ENCODE measurements at regions not wholly inside any gene's neighbourhood (a gene's known extent, or its start where the extent isn't known, plus 50 kb on each side); places are given as distances from the start of the nearest gene placed in this dataset.

DNA sequence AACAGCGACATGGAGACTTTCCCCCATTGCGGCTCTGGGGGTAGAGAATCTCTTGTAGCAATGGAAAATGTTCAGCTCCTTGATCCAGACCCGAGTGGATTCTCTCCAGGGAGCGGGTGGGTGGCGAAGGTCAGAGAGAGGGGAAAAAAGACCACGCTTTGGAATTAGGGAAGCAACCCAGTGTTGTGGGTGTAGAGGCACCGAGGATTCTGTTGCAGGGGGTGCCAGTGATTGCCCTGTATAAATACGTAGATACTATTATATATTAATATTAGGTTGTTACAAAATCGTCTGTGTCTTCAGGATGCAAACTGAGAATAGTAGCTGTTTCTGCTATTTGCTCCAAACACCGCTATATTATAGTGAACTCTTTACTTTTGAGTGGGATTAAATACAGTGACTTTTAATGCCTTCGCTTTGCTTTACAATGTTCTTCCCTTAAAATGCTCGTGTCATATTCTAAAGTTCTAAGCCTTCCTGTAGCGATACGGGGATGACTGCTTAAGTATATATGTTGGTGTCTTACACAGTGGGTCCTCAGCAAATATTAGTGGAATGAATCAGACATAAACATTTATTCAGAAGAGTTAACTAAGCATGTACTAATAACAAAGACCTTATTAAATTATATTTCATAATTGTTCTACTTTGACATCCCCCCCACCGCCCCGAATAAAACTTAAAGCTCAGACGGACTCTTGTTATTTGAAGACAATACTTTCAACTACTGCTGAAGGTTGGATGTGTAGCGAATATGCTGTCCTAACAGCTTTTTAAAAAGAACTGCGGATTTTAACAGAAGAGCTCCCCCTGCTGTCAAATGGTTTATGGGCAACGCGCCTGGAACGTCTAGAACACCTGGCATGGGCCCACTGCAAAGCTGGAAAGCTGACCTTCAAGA, 136.4 kb upstream of the KRAS start (continued):
- TF ChIP-seq, protein P1, sequence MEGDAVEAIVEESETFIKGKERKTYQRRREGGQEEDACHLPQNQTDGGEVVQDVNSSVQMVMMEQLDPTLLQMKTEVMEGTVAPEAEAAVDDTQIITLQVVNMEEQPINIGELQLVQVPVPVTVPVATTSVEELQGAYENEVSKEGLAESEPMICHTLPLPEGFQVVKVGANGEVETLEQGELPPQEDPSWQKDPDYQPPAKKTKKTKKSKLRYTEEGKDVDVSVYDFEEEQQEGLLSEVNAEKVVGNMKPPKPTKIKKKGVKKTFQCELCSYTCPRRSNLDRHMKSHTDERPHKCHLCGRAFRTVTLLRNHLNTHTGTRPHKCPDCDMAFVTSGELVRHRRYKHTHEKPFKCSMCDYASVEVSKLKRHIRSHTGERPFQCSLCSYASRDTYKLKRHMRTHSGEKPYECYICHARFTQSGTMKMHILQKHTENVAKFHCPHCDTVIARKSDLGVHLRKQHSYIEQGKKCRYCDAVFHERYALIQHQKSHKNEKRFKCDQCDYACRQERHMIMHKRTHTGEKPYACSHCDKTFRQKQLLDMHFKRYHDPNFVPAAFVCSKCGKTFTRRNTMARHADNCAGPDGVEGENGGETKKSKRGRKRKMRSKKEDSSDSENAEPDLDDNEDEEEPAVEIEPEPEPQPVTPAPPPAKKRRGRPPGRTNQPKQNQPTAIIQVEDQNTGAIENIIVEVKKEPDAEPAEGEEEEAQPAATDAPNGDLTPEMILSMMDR (IDR thresholded peaks at IDR 0.05) = peak; percentile 94
- no peak for TF ChIP-seq EZH2phosphoT487 (IDR thresholded peaks at IDR 0.05; ENCODE audit: borderline replicate concordance, low read depth)
- 0 out of 2 replicates have a peak, but pooled peaks have one; percentile 11 for TF ChIP-seq RFX5 (IDR thresholded peaks at IDR 0.05; ENCODE audit: low read length)
- TF ChIP-seq FOXJ3 (CRISPR knock-in tag; IDR thresholded peaks at IDR 0.05) = no peak
- TF ChIP-seq YY1 (IDR thresholded peaks at IDR 0.05; ENCODE audit: low read depth) = no peak
- no peak for TF ChIP-seq JUND (IDR thresholded peaks at IDR 0.05)
- TF ChIP-seq, protein P2, sequence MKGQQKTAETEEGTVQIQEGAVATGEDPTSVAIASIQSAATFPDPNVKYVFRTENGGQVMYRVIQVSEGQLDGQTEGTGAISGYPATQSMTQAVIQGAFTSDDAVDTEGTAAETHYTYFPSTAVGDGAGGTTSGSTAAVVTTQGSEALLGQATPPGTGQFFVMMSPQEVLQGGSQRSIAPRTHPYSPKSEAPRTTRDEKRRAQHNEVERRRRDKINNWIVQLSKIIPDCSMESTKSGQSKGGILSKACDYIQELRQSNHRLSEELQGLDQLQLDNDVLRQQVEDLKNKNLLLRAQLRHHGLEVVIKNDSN (IDR thresholded peaks at IDR 0.05; ENCODE audit: borderline replicate concordance, low read depth) = no peak
- 0 out of 2 replicates have a peak, but pooled peaks have one; percentile 17 for TF ChIP-seq NFIC (IDR thresholded peaks at IDR 0.05; ENCODE audit: borderline replicate concordance)
- no peak for TF ChIP-seq FOXM1 (IDR thresholded peaks at IDR 0.05; ENCODE audit: low read depth)
- no peak for TF ChIP-seq MEF2A (IDR thresholded peaks at IDR 0.05; ENCODE audit: borderline replicate concordance, low read depth)
- no peak for TF ChIP-seq RCOR1 (IDR thresholded peaks at IDR 0.05; ENCODE audit: low read length)

DNA sequence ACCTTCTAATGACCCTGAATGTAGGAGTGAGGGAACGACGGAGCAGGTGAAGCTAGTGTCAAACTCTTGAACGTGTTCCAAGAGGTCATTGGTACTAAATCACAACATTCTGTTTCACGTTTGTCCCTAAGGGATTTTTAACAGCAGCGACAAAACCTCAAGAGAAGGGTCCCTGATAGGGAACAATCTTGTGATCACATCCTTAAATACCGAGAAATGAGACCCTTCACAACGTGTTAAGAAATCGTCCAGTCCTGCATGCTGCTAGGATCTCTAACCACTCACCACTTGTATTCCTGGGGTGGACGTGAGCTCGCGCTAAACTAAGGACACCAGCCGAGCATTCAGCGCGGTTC, 134.1 kb upstream of the KRAS start:
- WGBS (ENCODE audit: low lambda C conversion rate) = 46% methylated on average over 14 of the region's 14 CpGs
- TF ChIP-seq, protein P3, sequence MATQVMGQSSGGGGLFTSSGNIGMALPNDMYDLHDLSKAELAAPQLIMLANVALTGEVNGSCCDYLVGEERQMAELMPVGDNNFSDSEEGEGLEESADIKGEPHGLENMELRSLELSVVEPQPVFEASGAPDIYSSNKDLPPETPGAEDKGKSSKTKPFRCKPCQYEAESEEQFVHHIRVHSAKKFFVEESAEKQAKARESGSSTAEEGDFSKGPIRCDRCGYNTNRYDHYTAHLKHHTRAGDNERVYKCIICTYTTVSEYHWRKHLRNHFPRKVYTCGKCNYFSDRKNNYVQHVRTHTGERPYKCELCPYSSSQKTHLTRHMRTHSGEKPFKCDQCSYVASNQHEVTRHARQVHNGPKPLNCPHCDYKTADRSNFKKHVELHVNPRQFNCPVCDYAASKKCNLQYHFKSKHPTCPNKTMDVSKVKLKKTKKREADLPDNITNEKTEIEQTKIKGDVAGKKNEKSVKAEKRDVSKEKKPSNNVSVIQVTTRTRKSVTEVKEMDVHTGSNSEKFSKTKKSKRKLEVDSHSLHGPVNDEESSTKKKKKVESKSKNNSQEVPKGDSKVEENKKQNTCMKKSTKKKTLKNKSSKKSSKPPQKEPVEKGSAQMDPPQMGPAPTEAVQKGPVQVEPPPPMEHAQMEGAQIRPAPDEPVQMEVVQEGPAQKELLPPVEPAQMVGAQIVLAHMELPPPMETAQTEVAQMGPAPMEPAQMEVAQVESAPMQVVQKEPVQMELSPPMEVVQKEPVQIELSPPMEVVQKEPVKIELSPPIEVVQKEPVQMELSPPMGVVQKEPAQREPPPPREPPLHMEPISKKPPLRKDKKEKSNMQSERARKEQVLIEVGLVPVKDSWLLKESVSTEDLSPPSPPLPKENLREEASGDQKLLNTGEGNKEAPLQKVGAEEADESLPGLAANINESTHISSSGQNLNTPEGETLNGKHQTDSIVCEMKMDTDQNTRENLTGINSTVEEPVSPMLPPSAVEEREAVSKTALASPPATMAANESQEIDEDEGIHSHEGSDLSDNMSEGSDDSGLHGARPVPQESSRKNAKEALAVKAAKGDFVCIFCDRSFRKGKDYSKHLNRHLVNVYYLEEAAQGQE (IDR thresholded peaks at IDR 0.05; ENCODE audit: low read depth, low read length) = no peak
- no peak for TF ChIP-seq NRF1 (IDR thresholded peaks at IDR 0.05; ENCODE audit: low read depth, low read length)
- TF ChIP-seq GATA2 (CRISPR knock-in tag; IDR thresholded peaks at IDR 0.05) = no peak
- TF ChIP-seq FOXM1 (IDR thresholded peaks at IDR 0.05; ENCODE audit: low read depth) = no peak
- no peak for TF ChIP-seq RFX5 (IDR thresholded peaks at IDR 0.05; ENCODE audit: low read length)
- TF ChIP-seq RCOR1 (IDR thresholded peaks at IDR 0.05; ENCODE audit: low read length) = no peak
- Histone ChIP-seq H2AFZ (ENCODE audit: low read depth) (0 out of 2 replicates have a peak overlapping the region, but pooled peaks have one; percentile 0), H3K4me2 (peak overlapping the region; percentile 80), H3K36me3 (replicated peaks in 1 of 2; ENCODE audit: control insufficient read depth in 1 of 2, insufficient read depth in 2 of 2, low read length in 1 of 2) (no peaks in the 10 kb centered on the region), H3F3A (replicated peaks; ENCODE audit: insufficient read depth) (peaks cover 3% of the 10 kb centered on the region), H3K79me2 (ENCODE audit: insufficient read depth) (peaks cover 8% of the 10 kb centered on the region; the same call in 1 of the 2 replicates), H4K20me1 (ENCODE audit: insufficient read depth) (no peaks in the 10 kb centered on the region), H3K27me3 (ENCODE audit: insufficient read depth) (no peaks in the 10 kb centered on the region), H3K9ac (peak overlapping the region; percentile 100), H3K9me2 (no peaks in the 10 kb centered on the region), H3K4me1 (ENCODE audit: control insufficient read depth in 1 of 2, insufficient read depth in 2 of 2, low read depth in 1 of 2, low read length in 1 of 2) (peaks cover 0 to 12% of the 10 kb centered on the region in 2 experiments; a peak in 2 of 4 replicates), H3K4me3 (ENCODE audit: low read depth in 2 of 2, low read length in 1 of 2) (peak overlapping the region; percentile 73 to 96), H3K27ac (ENCODE audit: low read depth in 2 of 2, low read length in 1 of 2) (peak overlapping the region; percentile 97 to 100), H3K9me3 (no peaks in the 10 kb centered on the region)
- ChIA-PET CTCF (interaction anchor here (0.6 to 2.1 kb wide), 3 partner anchors 37 to 230 kb away, joined by 3 to 7 read pairs (median 3); partner anchors contain the start of gene KRAS), POLR2A (interaction anchor here (0.6 to 0.8 kb wide), 3 partner anchors 129 to 409 kb away, joined by 3 to 4 read pairs (median 3); no protein-coding TSS in a partner anchor)
- DNase-seq = no peak

All from SK-N-SH (cell line).